T-helper 2 cell treated with Interferon-gamma antibody and Interleukin-4, amounts not matched to agents 5 μg/mL and 100 μg/mL, for 36 hours (primary cell): ENCODE measurements at regions not wholly inside any gene's neighbourhood (a gene's known extent, or its start where the extent isn't known, plus 50 kb on each side); places are given as distances from the start of the nearest gene placed in this dataset.
A peak's percentile ranks its signal among the peaks of the same experiment; 100 is the strongest.
"Not testable (repeated sequence)": the region's sequence is repeated elsewhere in the genome, so short reads cannot be mapped to it uniquely, and the experiment has no call there.

Experiments used
- DNase-seq: peaks from one replicate; pipeline ENCODE4 v3.0.0; 2021; ENCODE audit warnings: low spot score
- H3K27ac Mint-ChIP-seq: one replicate; pipeline ENCODE4 v1.8.0; 2021; ENCODE audit warnings: mild to moderate bottlenecking, mixed read lengths
- H3K27me3 Mint-ChIP-seq: one replicate; pipeline ENCODE4 v1.8.0; 2021; ENCODE audit warnings: low read depth, mixed read lengths
- H3K36me3 Mint-ChIP-seq: one replicate; pipeline ENCODE4 v1.8.0; 2021; ENCODE audit warnings: low read depth, mixed read lengths
- H3K4me1 Mint-ChIP-seq: one replicate; pipeline ENCODE4 v1.8.0; 2021; ENCODE audit warnings: low read depth, mixed read lengths
- H3K4me3 Mint-ChIP-seq: one replicate; pipeline ENCODE4 v1.8.0; 2022; ENCODE audit warnings: mild to moderate bottlenecking, moderate library complexity, mixed read lengths
- H3K9me3 Mint-ChIP-seq: one replicate; pipeline ENCODE4 v1.8.0; 2021; ENCODE audit warnings: mixed read lengths

GRCh38 chr9:15070716-15071115 lies 160.5 kb upstream of the FREM1 start:
- Mint-ChIP-seq H3K27me3 (peaks cover 10% of the 10 kb centered on the region), H3K4me3 (no peak overlapping the region), H3K9me3 (peaks cover 7% of the 10 kb centered on the region), H3K4me1 (no peaks in the 10 kb centered on the region), H3K27ac (no peak overlapping the region), H3K36me3 (no peaks in the 10 kb centered on the region)
- no peak for DNase-seq

- Mint-ChIP-seq H3K9me3 (no peaks in the 10 kb centered on the region), H3K4me1 (no peaks in the 10 kb centered on the region), H3K27me3 (peaks cover 10% of the 10 kb centered on the region), H3K4me3 (no peak overlapping the region), H3K36me3 (no peaks in the 10 kb centered on the region), H3K27ac (no peak overlapping the region)
- DNase-seq: no peak
These were observed 158.9 kb upstream of the FREM1 start for GRCh38 chr9:15069106-15069505.

GRCh38 chr9:15068261-15068660 lies 158.0 kb upstream of the FREM1 start:
- no peak overlapping the region for H3K27ac Mint-ChIP-seq
- H3K36me3 Mint-ChIP-seq: no peaks in the 10 kb centered on the region
- peaks cover 10% of the 10 kb centered on the region for H3K27me3 Mint-ChIP-seq
- no peaks in the 10 kb centered on the region for H3K4me1 Mint-ChIP-seq
- DNase-seq: no peak
- H3K4me3 Mint-ChIP-seq: no peak overlapping the region
- no peaks in the 10 kb centered on the region for H3K9me3 Mint-ChIP-seq

DNA sequence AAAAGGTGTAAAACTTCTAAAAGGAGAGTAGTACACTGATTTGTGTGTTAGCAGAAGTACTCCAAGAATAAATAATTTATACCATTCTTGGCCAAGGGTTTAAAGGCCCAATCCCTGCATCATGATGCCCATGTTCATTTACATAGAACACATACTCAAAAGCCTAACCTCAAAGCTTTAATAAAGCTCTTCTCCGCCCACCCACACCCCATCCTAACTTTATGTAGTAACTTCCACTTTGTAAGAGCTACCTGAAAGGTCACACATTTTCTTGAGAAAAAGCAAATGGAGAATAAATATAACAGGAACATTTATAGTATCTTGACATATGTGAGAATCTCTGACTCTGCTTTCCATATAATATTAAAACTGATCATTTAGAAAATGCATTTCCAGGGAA lies 148.8 kb upstream of the FREM1 start:
- DNase-seq: no peak
- Mint-ChIP-seq H3K9me3 (no peaks in the 10 kb centered on the region), H3K27me3 (no peaks in the 10 kb centered on the region), H3K4me1 (no peaks in the 10 kb centered on the region), H3K36me3 (no peaks in the 10 kb centered on the region), H3K27ac (no peak overlapping the region), H3K4me3 (no peak overlapping the region)

GRCh38 chr9:15058236-15058635 lies 148.0 kb upstream of the FREM1 start:
- DNase-seq: no peak
- Mint-ChIP-seq H3K36me3 (no peaks in the 10 kb centered on the region), H3K27me3 (no peaks in the 10 kb centered on the region), H3K27ac (no peak overlapping the region), H3K4me1 (no peaks in the 10 kb centered on the region), H3K4me3 (no peak overlapping the region), H3K9me3 (no peaks in the 10 kb centered on the region)

DNA sequence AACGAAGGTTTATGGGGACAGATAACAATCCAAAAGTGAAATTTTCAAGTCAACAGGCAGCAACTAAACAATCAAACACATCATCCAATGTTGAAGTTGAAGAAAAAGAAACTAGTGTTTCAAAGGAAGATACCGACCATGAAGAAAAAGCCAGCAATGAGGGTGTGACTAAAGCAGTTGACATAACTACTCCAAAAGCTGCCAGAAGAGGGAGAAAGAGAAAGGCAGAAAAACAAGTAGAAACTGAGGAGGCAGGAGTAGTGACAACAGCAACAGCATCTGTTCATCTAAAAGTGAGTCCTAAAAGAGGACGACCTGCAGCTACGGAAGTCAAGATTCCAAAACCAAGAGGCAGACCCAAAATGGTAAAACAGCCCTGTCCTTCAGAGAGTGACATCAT lies 145.1 kb upstream of the FREM1 start:
- not testable (repeated sequence) for H3K4me1 Mint-ChIP-seq, H3K27ac Mint-ChIP-seq, H3K27me3 Mint-ChIP-seq, H3K4me3 Mint-ChIP-seq, DNase-seq, H3K9me3 Mint-ChIP-seq, H3K36me3 Mint-ChIP-seq

DNA sequence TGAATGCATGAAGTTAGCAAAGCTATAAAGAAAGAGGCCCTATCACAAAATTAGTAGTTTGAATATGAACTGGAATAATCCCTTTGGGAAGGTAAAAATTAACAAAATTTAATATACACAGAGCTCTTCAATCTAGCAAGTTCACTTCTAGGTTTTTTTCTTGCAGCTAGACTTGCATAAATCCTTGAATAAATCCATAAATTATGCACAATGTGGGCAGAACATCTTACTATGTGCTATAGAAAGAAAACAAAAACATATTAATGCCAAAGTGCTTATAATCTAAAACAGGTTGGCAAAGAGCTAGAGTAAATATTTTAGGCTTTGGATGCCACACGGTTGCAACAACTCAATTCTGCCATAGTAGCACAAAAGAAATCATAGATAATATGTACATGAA lies 138.5 kb upstream of the FREM1 start:
- H3K4me3 Mint-ChIP-seq: no peak overlapping the region
- H3K4me1 Mint-ChIP-seq: no peaks in the 10 kb centered on the region
- no peak for DNase-seq
- peaks cover 4% of the 10 kb centered on the region for H3K27me3 Mint-ChIP-seq
- H3K27ac Mint-ChIP-seq: no peak overlapping the region
- no peaks in the 10 kb centered on the region for H3K36me3 Mint-ChIP-seq
- H3K9me3 Mint-ChIP-seq: no peaks in the 10 kb centered on the region

GRCh38 chr9:15047028-15047551 lies 136.9 kb upstream of the FREM1 start:
- Mint-ChIP-seq H3K4me1 (no peaks in the 10 kb centered on the region), H3K36me3 (no peaks in the 10 kb centered on the region), H3K4me3 (no peak overlapping the region), H3K9me3 (no peaks in the 10 kb centered on the region), H3K27ac (no peak overlapping the region), H3K27me3 (no peaks in the 10 kb centered on the region)
- DNase-seq: no peak

- no peak for DNase-seq
- Mint-ChIP-seq H3K4me1 (no peaks in the 10 kb centered on the region), H3K9me3 (no peaks in the 10 kb centered on the region), H3K4me3 (no peak overlapping the region), H3K36me3 (no peaks in the 10 kb centered on the region), H3K27me3 (no peaks in the 10 kb centered on the region), H3K27ac (no peak overlapping the region)
These were observed 123.1 kb upstream of the FREM1 start for GRCh38 chr9:15033316-15033715.

DNA sequence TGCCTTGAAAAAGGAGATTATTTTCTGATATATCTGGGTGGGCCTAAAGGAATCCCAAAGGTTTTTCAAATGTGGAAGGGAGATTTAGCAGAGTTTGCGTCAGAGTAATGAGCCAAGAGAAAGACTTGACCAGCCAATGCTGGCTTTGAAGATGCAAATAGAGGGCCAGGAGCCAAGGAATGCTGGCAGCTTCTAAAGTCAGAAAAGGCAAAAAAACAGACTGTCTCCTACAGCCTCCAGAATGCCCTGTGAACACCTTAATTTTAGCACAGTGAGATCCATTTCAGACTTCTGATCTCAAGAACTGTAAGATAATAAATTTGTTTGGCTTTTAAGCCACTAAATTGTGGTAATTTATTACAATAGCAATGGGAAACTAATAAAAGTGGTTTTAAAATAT lies 122.6 kb upstream of the FREM1 start:
- no peaks in the 10 kb centered on the region for H3K4me1 Mint-ChIP-seq

GRCh38 chr9:15021146-15021545 lies 110.9 kb upstream of the FREM1 start:
- peaks cover 4% of the 10 kb centered on the region for H3K9me3 Mint-ChIP-seq
- H3K4me1 Mint-ChIP-seq: no peaks in the 10 kb centered on the region
- H3K27me3 Mint-ChIP-seq: no peaks in the 10 kb centered on the region
- H3K27ac Mint-ChIP-seq: no peak overlapping the region
- H3K4me3 Mint-ChIP-seq: no peak overlapping the region
- no peaks in the 10 kb centered on the region for H3K36me3 Mint-ChIP-seq
- DNase-seq: no peak

More for the DNA sequence above, 122.6 kb upstream of the FREM1 start:
- Mint-ChIP-seq H3K27ac (no peak overlapping the region), H3K4me3 (no peak overlapping the region), H3K27me3 (peaks cover 3% of the 10 kb centered on the region), H3K36me3 (no peaks in the 10 kb centered on the region), H3K9me3 (no peaks in the 10 kb centered on the region)
- no peak for DNase-seq

DNA sequence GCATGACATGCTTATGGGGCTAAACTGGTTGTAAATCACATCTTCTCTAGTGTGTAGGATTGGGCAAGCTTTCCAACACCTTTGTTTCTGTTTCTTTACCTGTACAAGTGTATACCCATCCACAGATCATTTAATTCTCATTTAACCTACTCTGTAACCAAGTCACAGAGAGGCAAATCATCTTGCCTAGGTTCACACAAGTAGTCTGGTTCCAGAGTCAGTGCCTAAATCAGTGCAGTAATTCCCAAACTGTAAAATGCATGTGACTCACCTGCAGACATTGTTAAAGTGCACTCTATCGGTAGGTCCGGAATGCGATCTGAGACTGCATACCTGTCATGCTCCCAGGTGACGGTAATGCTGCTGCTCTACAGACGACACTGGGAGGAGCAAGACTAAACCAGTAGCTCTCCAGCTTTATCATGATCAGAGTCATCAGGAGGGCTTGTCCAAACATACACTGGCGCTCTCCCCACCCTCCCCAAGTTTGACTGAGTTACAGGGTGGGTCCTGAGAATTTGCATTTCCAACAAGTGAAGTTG lies 107.9 kb upstream of the FREM1 start:
- no peaks in the 10 kb centered on the region for H3K4me1 Mint-ChIP-seq
- no peaks in the 10 kb centered on the region for H3K36me3 Mint-ChIP-seq
- no peak overlapping the region for H3K4me3 Mint-ChIP-seq
- H3K9me3 Mint-ChIP-seq: no peaks in the 10 kb centered on the region
- H3K27me3 Mint-ChIP-seq: peaks cover 5% of the 10 kb centered on the region
- no peak for DNase-seq
- no peak overlapping the region for H3K27ac Mint-ChIP-seq

GRCh38 chr9:15010581-15010980 lies 100.4 kb upstream of the FREM1 start:
- Mint-ChIP-seq H3K9me3 (no peaks in the 10 kb centered on the region), H3K4me3 (no peak overlapping the region), H3K36me3 (no peaks in the 10 kb centered on the region), H3K27me3 (peaks cover 4% of the 10 kb centered on the region), H3K4me1 (peaks cover 6% of the 10 kb centered on the region), H3K27ac (no peak overlapping the region)
- no peak for DNase-seq

DNA sequence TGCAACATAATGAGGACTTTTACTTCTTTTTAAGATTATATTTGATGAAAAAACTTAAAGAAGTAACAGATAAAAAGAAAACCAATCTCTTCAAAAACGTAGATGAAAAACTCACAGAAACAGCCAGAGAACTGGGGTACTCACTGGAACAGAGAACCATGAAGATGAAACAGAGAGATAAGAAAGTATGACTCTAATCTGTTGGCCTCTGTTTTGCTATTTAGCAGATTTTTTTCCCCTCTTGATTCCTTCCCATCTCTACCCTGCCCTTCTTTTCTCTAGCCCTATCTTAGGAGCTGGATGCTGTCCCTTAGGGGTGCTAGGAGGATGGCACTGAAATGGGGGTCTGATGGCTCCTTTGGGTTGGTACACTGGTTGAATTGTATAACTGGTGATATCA lies 97.5 kb upstream of the FREM1 start:
- no peak overlapping the region for H3K27ac Mint-ChIP-seq
- H3K4me1 Mint-ChIP-seq: peaks cover 6% of the 10 kb centered on the region
- no peak for DNase-seq
- H3K36me3 Mint-ChIP-seq: no peaks in the 10 kb centered on the region
- H3K9me3 Mint-ChIP-seq: no peaks in the 10 kb centered on the region
- H3K4me3 Mint-ChIP-seq: no peak overlapping the region
- peaks cover 7% of the 10 kb centered on the region for H3K27me3 Mint-ChIP-seq

DNA sequence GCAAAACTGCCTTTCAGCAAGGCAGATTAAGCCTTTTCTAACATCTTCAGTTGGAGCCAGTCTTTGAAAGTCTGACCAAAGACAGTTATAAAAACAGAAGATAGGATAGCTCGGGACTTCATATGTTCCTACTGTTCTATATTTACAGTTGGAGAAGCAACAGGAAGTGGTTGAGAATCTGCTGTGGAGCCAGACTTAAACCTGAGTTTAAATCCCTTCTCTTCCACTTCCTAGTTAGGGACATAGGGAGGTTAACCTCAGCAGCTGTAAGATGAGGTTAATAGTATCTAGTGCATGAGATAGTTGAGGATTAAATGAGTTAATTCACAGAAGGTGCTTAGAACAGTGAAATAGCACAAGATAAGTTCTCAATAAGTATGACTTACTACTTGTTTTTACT lies 84.5 kb upstream of the FREM1 start:
- no peak overlapping the region for H3K27ac Mint-ChIP-seq
- no peak for DNase-seq
- H3K4me1 Mint-ChIP-seq: peaks cover 35% of the 10 kb centered on the region
- peaks cover 22% of the 10 kb centered on the region for H3K27me3 Mint-ChIP-seq
- H3K36me3 Mint-ChIP-seq: no peaks in the 10 kb centered on the region
- peaks cover 4% of the 10 kb centered on the region for H3K9me3 Mint-ChIP-seq
- peak overlapping the region; percentile 80 for H3K4me3 Mint-ChIP-seq
